HTR-8/SVneo (cell line): ENCODE measurements at regions not wholly inside any gene's neighbourhood (a gene's known extent, or its start where the extent isn't known, plus 50 kb on each side); places are given as distances from the start of the nearest gene placed in this dataset.
A peak's percentile ranks its signal among the peaks of the same experiment; 100 is the strongest.

Source experiments
- DNase-seq: peaks from one replicate; pipeline ENCODE4 v3.0.0; 2011; ENCODE audit warnings: low spot score, mixed read lengths; ENCODE audit not compliant: insufficient read length
- FAIRE-seq: peaks from 2 replicates; lab custom pipeline; 2011; peaks lifted over from hg19 to GRCh38; lab: Jason Lieb, UNC

- FAIRE-seq = no peak
- DNase-seq = no peak
These were observed 272.4 kb upstream of the MYO3A start for GRCh38 chr10:25661632-25662031.

DNA sequence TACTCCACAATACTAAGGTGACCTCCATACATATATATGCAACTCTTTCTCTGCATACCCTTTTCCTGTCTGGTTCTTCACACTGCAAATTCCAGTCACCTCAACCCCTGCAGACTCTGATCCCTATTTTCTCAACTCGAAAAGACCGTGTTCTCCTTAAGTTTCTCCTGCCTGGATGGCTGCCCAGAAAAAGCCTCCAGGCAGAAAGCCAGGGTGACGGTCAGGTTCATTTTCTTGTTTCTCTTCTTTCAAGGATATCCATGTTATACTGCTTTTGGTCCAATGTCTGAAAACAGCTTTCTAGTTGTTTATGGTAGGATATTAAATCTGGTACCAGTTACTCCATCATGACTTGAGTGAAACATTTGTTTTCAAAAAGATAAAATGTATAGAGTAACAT is 267.8 kb upstream of the MYO3A start:
- DNase-seq (no peak), FAIRE-seq (no peak)

- DNase-seq (no peak), FAIRE-seq (no peak)
These were observed 258.8 kb upstream of the MYO3A start for GRCh38 chr10:25675204-25675603.

GRCh38 chr10:25675615-25676014 is 258.4 kb upstream of the MYO3A start:
- DNase-seq = no peak
- FAIRE-seq = no peak

DNA sequence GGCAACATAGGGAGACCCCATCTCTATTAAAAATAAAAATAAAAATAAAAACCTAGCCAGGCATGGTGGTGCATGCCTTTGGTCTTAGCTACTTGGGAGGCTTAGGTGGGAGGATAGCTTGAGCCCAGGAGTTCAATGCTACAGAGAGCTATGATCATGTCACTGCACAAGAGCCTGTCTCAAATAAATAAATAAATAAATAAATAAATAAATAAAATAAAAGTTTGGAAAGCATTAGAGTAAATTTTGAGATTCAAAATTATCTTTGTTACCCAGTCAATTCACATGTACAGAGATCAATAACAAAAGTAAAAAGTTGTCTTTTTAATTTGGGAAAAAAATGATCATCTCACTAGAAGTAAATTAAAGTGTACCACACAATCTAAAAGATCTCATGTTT is 255.8 kb upstream of the MYO3A start:
- DNase-seq = no peak
- no peak for FAIRE-seq

DNA sequence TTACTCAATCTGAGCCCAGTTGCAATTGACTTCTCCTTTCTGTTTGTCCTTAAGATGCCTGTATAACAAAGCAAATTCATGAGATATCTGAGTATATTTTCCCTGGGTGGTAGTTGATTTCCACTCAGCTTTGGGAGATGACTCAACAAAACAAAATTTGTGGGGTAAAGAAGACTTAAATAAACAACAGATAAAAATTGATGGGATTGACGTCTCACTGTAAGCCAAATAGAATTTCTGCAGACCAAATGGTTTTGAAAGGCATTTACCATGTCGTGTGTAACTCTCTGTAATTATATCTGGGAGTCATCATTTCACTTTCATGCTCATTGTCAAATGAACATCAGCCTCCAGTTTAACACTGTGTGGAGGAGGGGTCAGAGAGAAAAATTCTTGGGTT is 255.4 kb upstream of the MYO3A start:
- FAIRE-seq (no peak), DNase-seq (no peak)

GRCh38 chr10:25682203-25682851 is 251.7 kb upstream of the MYO3A start:
- DNase-seq = peak; percentile 13
- FAIRE-seq = no peak

DNA sequence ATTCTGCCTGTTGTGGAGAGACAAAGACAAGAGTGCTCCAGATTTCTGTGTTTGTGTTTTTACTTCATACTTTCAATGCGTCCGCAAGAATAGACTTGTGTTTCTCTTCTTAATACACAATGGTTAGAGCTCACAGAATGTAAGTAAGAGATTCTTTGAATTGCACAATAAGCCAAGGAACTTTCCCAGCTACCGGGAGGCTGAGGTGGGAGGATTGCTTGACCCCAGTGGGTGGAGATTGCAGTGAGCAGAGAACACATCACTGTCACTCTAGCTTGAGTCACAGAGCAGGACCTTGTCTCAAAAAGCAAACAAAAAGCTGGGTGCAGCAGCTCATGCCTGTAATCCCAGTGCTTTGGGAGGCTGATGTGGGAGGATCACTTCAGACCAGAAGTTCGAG is 250.7 kb upstream of the MYO3A start:
- FAIRE-seq = no peak
- DNase-seq = no peak

DNA sequence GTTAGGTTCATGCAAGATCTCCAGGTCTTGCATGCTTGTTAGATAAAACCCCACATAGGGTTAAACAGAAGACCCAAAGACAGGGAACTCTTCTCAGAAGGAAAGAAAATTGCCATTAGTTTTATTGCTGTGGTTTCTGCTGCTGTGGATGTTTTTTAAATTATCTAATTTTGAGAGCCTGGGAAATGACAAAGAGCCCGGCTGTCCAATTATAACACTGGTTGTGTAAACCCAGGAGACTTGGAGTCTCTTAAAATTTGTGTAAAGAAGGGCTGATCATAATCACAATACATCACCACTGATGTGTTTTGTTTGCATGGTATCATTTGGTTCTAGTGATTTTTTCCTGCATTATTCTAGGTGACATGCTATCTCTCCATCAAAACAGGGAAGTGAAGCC is 246.5 kb upstream of the MYO3A start:
- no peak for DNase-seq
- no peak for FAIRE-seq

- DNase-seq (no peak), FAIRE-seq (peak; percentile 59)
These were observed 244.5 kb upstream of the MYO3A start for GRCh38 chr10:25689346-25690100.

GRCh38 chr10:25692761-25693160 is 241.3 kb upstream of the MYO3A start:
- FAIRE-seq (no peak), DNase-seq (no peak)

DNA sequence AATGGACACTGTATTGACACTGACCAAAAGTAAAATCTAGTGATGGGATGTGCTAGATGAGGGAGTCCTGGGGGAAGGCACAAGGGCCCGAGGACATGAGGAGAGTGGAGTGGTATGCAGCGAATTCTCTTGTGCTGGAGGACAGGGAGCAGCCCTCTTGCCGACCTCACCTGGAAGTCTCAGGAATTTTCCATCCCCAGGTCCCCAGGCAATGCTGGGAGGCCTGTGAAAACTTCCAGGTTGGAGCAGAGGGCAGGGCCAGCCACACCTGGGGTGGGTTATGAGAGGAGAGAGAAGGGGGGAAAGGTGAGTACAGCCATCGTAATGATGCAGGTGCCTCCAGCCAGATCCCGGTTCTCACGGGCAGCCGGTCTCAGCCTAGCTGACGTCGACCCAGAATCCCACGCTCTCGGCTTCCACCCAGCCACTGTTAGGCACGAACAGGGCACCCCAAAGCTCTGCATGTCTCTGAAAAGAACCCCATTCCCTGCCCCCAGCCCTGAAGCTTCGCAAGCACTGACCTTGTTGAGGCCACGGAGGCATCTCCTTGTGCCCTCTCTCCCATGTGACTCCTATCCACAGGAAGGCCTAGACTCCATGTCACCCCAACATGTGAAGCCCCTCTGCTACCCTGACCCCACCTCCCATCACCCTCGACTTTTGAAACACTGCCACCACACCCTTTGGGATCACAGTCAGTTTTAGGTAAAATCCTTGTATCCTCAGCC is 239.7 kb upstream of the MYO3A start:
- FAIRE-seq = no peak

GRCh38 chr10:25694971-25695370 is 239.1 kb upstream of the MYO3A start:
- DNase-seq (no peak), FAIRE-seq (no peak)

More for the DNA sequence above, 239.7 kb upstream of the MYO3A start:
- no peak for DNase-seq

- no peak for DNase-seq
- FAIRE-seq = no peak
These were observed 238.4 kb upstream of the MYO3A start for GRCh38 chr10:25695586-25695985.

GRCh38 chr10:25696013-25696708 is 237.9 kb upstream of the MYO3A start:
- DNase-seq (no peak), FAIRE-seq (no peak)

DNA sequence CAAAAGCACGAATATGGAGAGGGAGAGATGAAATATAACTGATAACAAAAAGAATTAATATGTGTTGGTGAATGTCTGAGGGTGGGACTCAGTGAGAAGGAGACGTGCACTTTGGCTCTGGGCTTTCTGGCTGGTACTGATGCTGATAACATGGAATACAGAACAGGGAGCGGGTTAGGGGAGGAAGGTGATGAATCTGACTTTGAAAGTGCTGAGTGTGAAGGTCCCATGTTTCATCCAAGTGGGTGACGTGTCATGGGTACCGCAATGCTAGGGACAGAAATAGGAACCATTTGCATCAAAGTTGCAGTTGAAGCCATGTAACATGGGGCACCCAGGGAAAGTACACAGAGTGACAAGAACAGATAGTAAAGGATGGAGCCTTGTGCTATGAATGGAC is 236.6 kb upstream of the MYO3A start:
- FAIRE-seq = peak; percentile 13
- no peak for DNase-seq

- FAIRE-seq (no peak), DNase-seq (no peak)
These were observed 235.4 kb upstream of the MYO3A start for GRCh38 chr10:25698638-25699037.

DNA sequence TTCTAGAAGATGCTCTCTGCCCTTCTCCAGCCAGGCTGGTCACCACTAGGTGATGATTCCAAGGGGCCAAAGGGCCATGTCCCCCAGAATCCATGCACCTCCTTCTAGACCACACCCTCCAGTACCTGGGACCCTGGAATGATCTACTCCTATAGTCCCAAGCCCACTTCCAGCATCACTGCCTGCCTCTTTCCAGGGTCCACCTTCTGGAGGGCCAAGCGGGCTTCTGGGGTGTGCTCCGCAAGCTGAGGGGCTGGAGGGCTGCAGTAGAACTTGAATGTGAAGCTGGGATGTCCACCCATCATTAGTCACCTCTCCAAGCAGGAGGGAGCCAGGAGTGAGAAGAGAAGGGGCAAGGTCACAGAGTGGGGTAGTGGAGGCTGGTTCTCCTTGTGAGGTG is 234.4 kb upstream of the MYO3A start:
- FAIRE-seq = no peak
- no peak for DNase-seq

GRCh38 chr10:25701652-25702051 is 232.4 kb upstream of the MYO3A start:
- DNase-seq (no peak), FAIRE-seq (no peak)

GRCh38 chr10:25704622-25705021 is 229.4 kb upstream of the MYO3A start:
- FAIRE-seq (no peak), DNase-seq (no peak)

DNA sequence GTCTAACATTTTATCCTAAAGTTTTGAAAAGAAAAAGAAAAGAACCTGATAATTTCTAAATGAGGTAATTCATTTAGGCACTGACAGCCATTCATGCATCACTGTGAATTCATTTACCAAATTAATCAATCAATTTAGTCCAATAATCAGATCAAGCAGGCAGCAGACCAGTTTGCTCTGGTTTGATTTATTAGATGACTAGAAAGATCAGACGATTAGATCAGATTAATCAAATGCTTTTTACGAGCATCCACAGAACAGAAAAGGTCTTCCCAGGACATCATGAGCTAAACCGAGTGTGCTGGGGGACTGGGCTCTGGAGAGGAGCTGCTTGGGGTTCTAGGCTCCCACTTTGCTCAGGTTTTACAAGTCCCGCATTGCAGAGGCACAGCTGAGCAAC is 226.5 kb upstream of the MYO3A start:
- DNase-seq = no peak
- no peak for FAIRE-seq
